Skin of body (tissue), 1 donor: ENCODE measurements at regions not wholly inside any gene's neighbourhood (a gene's known extent, or its start where the extent isn't known, plus 50 kb on each side); places are given as distances from the start of the nearest gene placed in this dataset.

Source experiments
- DNase-seq: peaks from one replicate; lab custom pipeline; 2025; lab: John Stamatoyannopoulos, UW

DNA sequence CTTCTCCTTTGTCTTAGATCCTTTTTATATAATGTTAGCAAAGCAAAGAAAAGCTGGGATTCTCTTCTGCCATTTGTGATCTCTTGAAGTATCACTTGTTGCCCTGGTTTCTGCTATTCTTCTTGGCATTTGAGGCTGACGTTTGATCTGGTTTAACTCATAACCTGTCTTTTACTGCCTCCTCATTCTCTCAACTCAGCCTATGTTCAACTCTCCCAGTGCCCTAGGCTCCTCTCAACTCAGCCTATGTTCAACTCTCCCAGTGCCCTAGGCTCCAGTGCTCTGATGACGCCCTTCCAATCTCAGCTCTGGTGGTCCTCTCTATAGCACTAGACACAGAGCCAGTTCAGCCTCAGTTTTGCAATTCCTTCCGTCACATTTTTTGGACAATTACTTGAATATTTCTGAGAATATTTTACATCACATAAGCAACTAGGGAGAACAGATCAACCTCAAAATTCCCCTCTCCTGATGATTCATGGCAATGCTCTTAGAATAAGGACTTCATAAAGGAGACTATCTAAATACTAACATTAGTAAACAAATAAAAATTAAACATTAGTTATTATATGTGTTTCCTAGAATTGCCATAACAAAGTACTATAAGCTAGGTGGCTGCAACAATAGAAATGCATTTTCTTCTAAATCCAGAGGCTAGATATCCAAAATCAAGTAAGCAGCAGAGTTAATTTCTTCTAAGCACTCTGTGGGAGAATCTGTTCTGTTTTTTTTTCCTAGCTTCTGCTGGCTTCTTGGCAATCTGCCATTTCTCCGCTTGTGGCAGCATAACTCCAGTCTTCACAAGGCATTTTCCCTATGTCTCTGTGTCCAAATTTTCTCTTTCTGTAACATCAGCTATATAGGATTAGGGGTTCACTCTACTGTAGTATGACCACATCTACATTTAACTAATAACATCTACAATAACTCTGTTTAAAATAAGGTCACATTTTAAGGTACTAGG, 662.1 kb upstream of the FTMT start:
- peak; percentile 6 for DNase-seq

DNA sequence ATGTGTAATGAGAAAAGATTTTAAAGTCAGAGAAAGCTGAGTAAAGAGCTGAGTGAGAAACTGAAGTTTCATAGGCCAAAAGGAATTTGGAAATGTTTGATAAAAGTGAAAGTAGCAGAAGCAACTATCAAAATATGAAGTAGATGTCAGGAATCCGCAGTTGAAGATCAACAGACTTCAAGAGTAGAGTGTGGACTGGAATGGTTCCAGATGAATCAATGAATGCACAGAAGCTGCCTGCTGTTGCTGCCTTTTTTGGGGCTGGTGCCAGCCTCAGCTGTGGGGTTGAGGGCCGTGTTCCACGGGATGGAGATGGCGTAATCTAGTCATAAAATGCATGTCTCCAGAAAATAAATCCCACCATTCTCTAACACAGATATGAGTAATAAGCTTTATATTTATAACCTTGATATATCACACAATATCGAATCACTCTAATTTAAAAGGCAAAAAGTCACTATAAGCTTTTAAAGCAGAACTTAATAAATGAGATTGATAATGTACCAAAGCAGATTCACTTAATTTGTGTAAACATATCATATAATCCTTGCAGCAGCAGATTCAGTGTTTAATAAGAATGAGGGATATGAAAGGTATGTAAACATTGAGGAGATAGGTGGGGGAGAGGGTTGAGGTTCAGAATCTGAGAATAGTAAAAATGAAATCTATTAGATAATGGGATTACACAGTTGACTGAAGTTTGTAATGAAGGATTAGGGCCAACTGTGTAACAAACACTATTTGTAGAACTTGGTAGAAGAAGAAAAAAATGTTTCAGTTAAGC, 652.3 kb upstream of the FTMT start:
- DNase-seq = peak; percentile 39

DNA sequence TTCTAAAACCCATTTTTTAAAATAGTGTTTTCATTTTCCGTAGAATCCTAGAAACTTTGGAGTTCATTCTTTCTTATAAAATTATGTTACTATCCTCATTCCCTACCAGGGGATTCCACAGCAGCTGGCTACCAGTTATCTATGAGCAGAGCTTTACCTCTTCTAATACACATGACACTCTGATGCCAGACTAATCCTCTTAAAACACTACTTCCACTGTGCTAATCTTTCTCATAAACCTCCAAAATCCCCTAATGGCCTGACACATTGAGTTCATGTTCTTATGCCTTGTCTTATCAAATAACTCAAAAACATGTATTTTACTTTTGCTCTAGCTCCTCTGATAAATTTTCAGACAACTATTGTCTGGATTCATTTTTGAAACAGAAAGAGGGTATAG, 633.6 kb upstream of the FTMT start:
- no peak for DNase-seq

DNA sequence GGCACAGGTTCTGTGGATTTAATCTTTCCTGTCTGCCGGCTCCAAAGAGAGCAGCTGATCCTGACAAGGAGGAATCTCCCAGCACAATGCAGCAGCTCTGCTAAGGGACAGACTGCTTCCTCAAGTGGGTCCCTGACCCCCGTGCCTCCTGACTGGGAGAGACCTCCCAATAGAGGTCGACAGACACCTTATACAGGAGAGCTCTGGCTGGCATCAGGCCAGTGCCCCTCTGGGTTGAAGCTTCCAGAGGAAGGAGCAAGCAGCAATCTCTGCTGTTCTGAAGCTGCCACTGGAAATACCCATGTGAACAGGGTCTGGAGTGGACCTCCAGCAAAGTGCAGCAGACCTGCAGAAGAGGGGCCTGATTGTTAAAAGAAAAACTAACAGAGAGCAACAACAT, 630.2 kb upstream of the FTMT start:
- no peak for DNase-seq

DNA sequence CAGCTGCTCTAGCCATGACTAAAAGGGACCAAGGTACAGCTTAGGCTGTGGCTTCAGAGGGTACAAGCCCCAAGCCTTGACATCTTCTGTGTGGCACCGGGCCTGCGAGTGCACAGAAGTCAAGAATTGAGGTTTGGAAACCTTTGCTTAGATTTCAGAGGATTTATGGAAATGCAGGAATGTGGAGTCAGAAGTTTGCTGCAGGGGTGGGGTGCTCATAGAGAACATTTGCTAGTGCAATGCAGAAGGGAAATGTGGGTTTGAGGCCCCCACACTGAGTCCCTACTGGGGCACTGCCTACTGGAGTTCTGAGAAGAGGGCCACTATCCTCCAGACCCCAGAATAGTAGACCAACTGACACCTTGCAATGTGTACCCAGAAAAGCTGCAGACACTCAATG, 624.9 kb upstream of the FTMT start:
- no peak for DNase-seq

DNA sequence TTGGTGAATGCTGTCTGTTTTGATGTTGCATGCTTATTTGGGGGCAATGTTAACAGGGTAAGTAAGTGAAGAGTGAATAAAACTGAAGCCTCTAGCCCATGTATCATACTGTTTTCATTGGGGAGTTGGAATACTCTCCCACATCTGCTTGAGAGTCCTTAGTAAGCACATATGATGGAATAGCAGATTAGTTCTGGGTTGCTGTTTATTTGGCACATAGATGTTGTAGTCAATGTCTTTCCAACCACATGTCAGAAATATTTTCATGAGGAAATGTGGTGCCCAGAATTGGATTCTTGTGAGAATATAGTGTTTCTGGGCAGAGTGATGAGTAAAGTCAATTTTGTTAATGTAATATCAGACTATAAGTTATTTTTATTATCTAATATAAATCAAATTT, 611.7 kb upstream of the FTMT start:
- peak; percentile 91 for DNase-seq

DNA sequence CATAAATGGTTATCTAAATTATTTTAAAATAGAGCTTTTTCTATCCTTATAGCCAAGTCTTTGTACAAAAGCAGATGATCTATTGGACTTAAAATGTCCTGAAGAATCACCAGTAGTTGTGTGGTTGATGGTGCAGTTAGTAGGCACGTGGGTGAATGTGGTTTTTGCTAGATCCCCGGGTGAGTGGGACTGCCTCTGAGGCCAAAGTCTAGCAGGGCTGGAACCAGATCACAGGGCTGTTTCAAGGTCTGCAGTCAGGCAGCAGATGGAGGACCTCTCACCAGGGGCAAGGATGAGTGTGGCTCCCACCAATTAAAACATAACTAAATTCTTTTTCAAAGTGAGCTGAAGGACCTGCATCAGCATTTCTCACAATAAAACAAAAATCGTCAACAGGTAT, 604.7 kb upstream of the FTMT start:
- no peak for DNase-seq

DNA sequence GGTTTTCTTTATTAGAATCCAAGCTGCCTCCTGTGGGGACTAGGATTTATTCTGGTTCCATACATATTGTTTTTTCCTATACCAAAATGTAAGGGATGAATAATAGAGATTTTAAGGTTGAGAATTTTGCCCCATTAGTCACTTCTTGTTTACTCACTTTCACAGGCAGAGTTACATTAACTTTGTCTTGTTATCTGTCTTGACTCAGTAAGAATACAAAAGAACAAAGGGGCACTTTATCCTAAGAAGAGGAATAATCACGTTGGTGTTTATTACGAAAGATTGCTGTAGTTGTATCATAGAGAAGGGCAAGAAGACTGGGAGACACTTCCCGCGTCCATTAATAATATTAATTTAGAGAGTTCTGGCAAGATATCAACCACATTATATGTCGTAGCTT, 599.7 kb upstream of the FTMT start:
- no peak for DNase-seq

DNA sequence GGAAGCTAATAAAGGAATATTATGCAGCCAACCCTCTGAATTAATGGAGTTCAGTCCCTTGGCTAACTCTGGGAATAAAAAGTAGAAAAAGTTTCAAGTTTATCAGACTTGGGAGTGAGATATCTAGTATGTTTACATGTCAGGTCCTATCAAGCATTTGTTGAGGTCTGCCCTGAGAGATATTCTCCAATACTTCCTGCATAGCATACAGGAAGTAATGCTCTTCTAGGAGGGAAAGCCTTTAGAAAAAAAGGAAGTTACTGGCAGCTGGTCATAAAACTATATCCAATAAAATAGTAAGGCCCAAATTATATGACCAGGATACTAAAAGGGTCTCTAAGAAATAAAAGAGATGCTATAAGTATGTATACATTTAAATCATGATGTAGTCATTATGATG, 594.1 kb upstream of the FTMT start:
- DNase-seq = no peak

DNA sequence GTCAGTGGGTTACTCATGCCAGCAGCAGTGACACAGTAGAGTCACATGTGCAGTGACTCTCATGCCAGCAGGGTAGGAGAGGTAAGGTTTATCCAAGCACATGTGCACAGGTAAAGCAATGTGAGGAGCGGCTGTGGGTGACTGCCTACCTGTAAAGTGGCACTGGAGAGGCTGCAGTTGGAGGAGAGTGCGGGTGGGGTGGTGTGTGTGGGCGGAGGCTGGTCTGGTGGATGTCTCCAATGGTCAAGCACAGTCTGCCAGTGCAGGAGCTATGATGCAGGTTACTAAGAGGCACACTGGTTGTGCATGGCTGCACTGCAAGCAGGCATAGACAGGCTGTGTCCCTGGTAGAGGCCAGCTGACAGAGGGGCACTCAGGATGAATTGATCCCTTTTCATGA, 588.2 kb upstream of the FTMT start:
- no peak for DNase-seq

DNA sequence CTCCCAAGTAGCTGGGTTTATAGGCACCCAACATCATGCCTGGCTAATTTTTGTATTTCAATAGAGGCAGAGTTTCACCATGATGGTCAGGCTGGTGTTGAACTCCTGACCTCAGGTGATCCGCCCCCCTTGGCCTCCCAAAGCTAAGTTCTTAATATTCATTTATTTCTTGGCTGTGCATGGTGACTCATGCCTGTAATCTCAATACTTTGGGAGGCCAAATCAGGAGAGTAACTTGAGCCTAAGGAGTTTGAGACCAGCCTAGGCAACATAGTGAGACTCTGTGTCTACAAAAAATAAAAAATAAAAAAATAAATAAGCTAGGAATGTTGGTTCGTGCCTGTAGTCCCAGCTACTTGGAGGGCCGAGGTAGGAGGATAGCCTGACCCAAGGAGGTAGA, 587.1 kb upstream of the FTMT start:
- no peak for DNase-seq

DNA sequence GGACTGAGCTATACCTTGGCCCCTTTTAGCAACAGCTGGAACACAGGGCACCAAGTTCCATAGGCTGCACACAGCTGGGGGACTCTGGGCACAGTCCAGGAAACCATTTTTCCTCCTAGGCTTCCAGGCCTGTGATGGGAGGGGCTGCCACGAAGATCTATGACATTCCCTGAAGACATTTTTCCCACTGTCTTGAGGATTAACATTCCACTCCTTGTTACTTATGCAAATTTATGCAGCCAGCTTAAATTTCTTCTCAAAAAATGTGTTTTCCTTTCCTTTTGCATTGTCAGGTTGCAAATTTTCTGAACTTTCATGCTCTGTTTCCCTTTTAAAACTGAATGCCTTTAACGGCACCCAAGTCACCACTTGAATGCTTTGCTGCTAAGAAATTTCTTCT, 580.1 kb upstream of the FTMT start:
- no peak for DNase-seq

DNA sequence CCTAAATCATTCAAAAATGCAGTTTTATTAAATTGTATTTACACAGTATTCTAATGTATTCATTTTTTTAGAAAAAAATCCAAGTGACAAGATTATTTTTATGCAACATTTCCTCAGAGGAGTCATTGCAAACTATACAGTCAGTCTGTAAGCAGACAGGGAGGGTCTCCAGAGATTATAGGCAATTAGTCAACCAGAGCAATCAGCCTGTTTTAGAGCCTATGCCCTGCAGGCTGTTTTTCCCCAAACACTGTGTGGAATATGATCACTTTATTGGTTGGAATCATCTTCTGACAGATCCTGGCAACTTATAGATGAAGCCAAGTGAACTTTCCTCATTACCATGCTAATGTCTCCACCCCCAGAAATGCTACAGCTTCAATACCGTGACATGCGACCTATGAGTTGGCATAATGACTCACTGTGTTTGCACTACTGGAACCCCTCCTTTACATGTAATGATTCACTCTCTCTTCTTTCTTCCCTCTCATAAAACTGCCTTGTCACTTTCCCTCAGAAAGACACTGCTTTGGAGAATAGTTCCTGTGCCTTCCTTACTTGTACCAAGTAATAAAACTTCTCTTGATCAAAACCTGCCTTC, 577.7 kb upstream of the FTMT start:
- DNase-seq = no peak

DNA sequence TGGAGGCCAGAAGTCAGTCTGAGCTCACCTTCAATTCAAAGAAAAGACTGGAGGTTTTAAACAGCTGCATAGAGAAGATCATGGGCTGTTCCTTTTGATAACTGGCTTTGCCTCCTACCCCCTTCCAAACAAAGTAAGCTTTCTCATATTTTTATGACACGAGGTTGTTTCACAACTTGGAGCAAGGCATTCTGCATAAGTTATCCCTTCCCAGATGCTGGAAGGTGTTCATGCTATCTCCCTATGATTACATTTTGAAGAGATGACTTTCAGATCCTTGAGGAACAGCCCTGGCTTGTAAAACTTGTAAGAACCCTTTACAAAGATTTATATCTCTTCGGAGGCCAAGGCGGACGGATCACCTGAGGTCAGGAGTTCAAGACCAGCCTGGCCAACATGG, 571.9 kb upstream of the FTMT start:
- DNase-seq = no peak

DNA sequence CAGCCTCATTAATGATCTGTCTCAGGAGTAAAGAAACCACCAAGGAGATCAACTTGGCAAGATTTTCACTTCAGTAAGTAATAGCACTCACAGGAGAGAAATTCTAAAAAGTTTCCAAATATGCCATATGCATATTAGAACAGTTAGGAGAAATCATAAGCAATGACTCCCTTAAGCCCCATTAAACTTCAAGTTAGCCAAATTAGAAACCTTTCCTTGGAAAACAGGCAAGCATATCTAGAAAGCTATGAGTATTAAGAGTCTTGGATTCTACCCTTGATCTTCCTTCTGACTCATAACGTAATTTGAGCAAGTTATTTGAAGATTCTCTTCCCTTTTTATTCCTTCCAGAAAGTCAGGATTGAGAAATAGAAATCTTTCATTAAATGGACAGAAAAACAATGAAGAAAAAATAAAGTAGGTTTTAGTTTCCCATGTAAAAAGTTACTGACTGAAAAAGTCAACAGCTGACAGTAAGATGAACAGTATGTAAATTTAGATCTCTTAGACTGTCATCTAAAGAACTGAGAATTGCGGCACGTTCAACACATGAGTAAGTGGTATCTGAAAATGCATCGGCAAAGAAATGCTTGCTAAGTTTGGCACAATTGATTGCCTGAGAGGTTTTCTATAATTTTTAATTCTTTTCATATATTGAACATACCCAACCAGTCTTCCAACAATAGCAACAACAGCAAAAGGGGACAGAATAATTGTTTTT, 565.7 kb upstream of the FTMT start:
- DNase-seq = peak; percentile 66

DNA sequence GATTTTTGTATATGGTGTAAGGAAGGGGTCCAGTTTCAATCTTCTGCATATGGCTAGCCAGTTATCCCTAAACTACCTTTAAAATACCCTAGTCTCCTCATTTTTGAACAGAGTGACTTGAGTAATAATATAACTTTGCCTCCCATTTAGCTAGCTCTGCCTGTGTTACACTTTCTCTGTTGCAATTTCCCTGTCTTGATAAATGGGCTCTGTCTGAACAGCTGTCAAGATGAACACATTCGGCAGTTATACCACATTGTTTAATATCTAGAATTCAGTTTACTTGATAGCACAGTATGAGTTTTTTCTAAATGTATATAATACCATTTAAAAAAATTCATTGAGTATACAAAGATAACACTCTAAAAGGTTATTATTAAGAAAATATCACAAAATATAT, 562.9 kb upstream of the FTMT start:
- no peak for DNase-seq

DNA sequence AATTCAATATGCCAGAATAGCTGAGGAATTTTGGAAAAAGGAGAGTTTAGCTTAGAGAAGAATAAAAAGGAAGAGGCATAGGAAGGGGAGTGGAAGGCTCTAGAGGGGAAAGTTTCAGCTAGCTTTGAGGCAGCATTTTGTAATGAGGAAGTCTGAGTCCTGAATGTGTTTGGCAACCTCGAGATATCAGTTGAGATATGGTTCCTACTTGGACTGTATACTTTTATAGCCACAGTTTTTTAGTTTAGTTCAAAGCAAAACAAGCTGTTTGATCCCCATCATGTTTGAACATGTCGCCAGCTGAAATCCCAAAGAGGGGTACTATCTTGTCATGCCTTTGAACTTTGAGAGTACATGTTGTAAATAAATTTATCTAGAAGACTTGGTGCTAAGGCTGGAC, 559.0 kb upstream of the FTMT start:
- no peak for DNase-seq

DNA sequence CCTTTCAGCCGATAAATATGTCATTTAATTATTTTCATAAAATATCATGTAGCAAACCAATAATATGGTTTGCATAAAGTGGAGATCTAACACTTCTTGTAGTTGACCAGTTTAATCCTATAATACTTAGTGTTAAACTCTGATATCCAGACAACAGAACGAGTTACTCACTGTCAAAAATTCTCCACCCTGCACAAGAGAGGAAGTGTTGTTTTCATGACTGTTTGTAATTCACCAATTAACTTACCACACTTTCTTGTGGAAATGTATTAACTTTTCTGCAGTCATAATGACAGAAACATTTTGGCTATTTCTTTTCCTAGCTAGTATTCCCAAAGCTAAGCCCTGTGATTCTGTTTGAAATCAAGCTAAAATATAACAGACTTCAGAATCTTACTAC, 555.3 kb upstream of the FTMT start:
- DNase-seq = no peak

DNA sequence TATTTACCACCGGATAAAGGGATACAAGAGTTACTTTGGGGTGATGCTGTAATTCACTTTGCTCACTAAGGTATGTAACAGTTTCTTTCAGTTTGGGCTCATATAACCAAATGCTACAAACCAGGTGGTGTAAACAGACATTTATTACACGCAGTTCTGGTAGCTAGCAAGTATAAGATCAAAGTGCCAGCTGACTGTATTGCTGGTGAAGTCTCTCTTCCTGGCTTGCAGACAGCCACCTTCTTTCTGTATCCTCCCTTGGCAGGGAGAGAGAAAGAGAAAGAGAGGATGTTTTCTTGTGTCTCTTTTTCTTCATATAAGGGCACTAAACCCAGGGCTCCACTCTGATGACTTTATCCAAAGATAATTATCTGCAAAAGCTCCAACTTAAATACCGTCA, 552.5 kb upstream of the FTMT start:
- DNase-seq = no peak

DNA sequence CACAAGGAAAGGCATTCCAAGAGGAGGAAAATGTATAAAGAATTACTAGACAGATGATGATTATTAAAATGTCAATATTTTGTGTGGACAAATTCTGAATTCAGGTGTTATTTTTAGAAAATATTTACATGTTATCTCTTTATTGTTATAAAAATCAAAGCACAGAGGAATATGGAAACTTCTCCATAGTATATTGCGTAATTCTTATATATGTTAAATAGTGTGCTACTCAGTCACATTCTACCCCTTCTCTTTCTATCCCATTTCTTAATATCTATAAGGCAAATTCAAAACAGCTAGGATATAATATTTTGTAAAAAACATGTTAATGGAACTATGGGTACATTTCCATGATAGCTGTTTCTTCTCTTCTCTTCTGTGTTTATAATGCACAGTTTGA, 546.8 kb upstream of the FTMT start:
- no peak for DNase-seq

DNA sequence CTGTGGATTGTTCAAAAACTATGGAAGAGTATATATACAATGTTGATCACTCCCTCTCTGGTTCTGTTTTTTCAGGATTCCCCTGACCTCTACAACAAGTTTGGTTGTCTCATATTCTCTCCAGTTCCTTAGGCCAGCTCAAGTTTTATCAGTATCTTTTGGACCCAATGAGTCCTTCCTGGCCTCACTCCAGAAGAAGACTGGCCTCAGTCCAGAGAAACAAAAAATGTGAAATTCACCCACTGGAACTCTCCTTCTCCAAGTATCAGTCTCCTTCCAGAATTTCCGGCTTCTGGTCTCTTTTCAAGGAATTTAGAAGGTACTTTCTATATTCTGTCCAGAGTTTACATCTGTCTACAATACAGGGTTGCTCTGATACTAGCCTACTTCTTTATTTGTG, 537.8 kb upstream of the FTMT start:
- DNase-seq = no peak

DNA sequence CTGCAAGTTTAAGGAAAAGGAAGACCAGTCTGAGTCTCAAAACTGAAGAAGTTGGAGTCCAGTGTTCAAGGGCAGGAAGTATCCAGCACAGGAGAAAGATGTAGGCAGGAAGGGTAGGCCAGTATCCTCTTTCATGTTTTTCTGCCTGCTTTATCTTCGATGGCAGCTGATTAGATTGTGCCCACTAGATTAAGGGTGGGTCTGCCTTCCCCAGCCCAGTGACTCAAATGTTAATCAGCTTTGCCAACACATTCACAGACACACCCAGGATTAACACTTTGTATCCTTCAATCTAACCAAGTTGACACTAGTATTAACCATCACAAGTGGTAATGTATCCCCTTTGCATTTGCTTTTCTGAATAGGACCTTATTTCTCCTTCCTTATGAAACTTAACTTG, 535.9 kb upstream of the FTMT start:
- no peak for DNase-seq
